KOPT-K1 (cell line): ENCODE measurements at regions not wholly inside any gene's neighbourhood (a gene's known extent, or its start where the extent isn't known, plus 50 kb on each side); places are given as distances from the start of the nearest gene placed in this dataset.

Experiments used
- H3K27ac ChIP-seq: fragments of 200-600 bp; sonication (generic); 2 replicates; pipeline ENCODE4 v1.5.1; 2016; ENCODE audit warnings: antibody characterized with exemption, mild to moderate bottlenecking, low read depth, low read length; ENCODE audit not compliant: poor library complexity, severe bottlenecking
- H3K36me3 ChIP-seq: fragments of 200-600 bp; sonication (generic); 2 replicates; pipeline ENCODE4 v1.5.1; 2017; ENCODE audit warnings: antibody characterized with exemption, mild to moderate bottlenecking, low read length, moderate library complexity; ENCODE audit not compliant: insufficient read depth
- H3K9me3 ChIP-seq: fragments of 200-600 bp; sonication (generic); 2 replicates; pipeline ENCODE4 v1.5.1; 2017; ENCODE audit warnings: antibody characterized with exemption, low read length, mild to moderate bottlenecking; ENCODE audit not compliant: insufficient read depth, poor library complexity, severe bottlenecking

- no peaks in the 10 kb centered on the region for H3K36me3 ChIP-seq
- H3K27ac ChIP-seq: no peak overlapping the region
- H3K9me3 ChIP-seq: no peaks in the 10 kb centered on the region
These were observed 262.6 kb downstream of the COX7C start for GRCh38 chr5:86880344-86880743.

- no peaks in the 10 kb centered on the region for H3K9me3 ChIP-seq
- H3K27ac ChIP-seq: no peak overlapping the region
- no peaks in the 10 kb centered on the region for H3K36me3 ChIP-seq
These were observed 263.2 kb downstream of the COX7C start for GRCh38 chr5:86880785-86881492.

GRCh38 chr5:86881493-86882090, 263.9 kb downstream of the COX7C start:
- Histone ChIP-seq H3K36me3 (no peaks in the 10 kb centered on the region), H3K9me3 (no peaks in the 10 kb centered on the region), H3K27ac (no peak overlapping the region)

- no peaks in the 10 kb centered on the region for H3K36me3 ChIP-seq
- no peaks in the 10 kb centered on the region for H3K9me3 ChIP-seq
- no peak overlapping the region for H3K27ac ChIP-seq
These were observed 266.9 kb downstream of the COX7C start for GRCh38 chr5:86884608-86885007.

- no peaks in the 10 kb centered on the region for H3K36me3 ChIP-seq
- no peak overlapping the region for H3K27ac ChIP-seq
- H3K9me3 ChIP-seq: no peaks in the 10 kb centered on the region
These were observed 267.3 kb downstream of the COX7C start for GRCh38 chr5:86885011-86885410.

GRCh38 chr5:86885489-86886230, 267.9 kb downstream of the COX7C start:
- H3K36me3 ChIP-seq: no peaks in the 10 kb centered on the region
- no peaks in the 10 kb centered on the region for H3K9me3 ChIP-seq
- no peak overlapping the region for H3K27ac ChIP-seq

- Histone ChIP-seq H3K9me3 (no peaks in the 10 kb centered on the region), H3K36me3 (no peaks in the 10 kb centered on the region), H3K27ac (no peak overlapping the region)
These were observed 272.6 kb downstream of the COX7C start for GRCh38 chr5:86890375-86890774.

GRCh38 chr5:86894056-86894455, 276.3 kb downstream of the COX7C start:
- H3K9me3 ChIP-seq: no peaks in the 10 kb centered on the region
- no peak overlapping the region for H3K27ac ChIP-seq
- H3K36me3 ChIP-seq: no peaks in the 10 kb centered on the region

- Histone ChIP-seq H3K36me3 (no peaks in the 10 kb centered on the region), H3K9me3 (no peaks in the 10 kb centered on the region), H3K27ac (no peak overlapping the region)
These were observed 279.2 kb downstream of the COX7C start for GRCh38 chr5:86896916-86897315.

GRCh38 chr5:86909418-86910295, 291.9 kb downstream of the COX7C start:
- no peak overlapping the region for H3K27ac ChIP-seq
- no peaks in the 10 kb centered on the region for H3K36me3 ChIP-seq
- no peaks in the 10 kb centered on the region for H3K9me3 ChIP-seq

- Histone ChIP-seq H3K27ac (no peak overlapping the region), H3K36me3 (no peaks in the 10 kb centered on the region), H3K9me3 (no peaks in the 10 kb centered on the region)
These were observed 299.4 kb downstream of the COX7C start for GRCh38 chr5:86917117-86917579.

- no peaks in the 10 kb centered on the region for H3K36me3 ChIP-seq
- H3K9me3 ChIP-seq: no peaks in the 10 kb centered on the region
- H3K27ac ChIP-seq: no peak overlapping the region
These were observed 300.5 kb downstream of the COX7C start for GRCh38 chr5:86918246-86918645.

- H3K27ac ChIP-seq: no peak overlapping the region
- no peaks in the 10 kb centered on the region for H3K36me3 ChIP-seq
- H3K9me3 ChIP-seq: no peaks in the 10 kb centered on the region
These were observed 308.3 kb downstream of the COX7C start for GRCh38 chr5:86926033-86926432.

- no peaks in the 10 kb centered on the region for H3K36me3 ChIP-seq
- H3K27ac ChIP-seq: no peak overlapping the region
- H3K9me3 ChIP-seq: no peaks in the 10 kb centered on the region
These were observed 311.5 kb downstream of the COX7C start for GRCh38 chr5:86929123-86929766.
